ENCODE measurements at regions not wholly inside any gene's neighbourhood (a gene's known extent, or its start where the extent isn't known, plus 50 kb on each side); places are given as distances from the start of the nearest gene placed in this dataset.

GRCh38 chr5:6059137-6059800, 319.1 kb downstream of the MED10 start:
- intact Hi-C loops (cut with micrococcal nuclease): no loop called here
- H3K27ac Mint-ChIP-seq: no peak overlapping the region
- H3K4me3 Mint-ChIP-seq: no peak overlapping the region
- TF ChIP-seq, protein P1, sequence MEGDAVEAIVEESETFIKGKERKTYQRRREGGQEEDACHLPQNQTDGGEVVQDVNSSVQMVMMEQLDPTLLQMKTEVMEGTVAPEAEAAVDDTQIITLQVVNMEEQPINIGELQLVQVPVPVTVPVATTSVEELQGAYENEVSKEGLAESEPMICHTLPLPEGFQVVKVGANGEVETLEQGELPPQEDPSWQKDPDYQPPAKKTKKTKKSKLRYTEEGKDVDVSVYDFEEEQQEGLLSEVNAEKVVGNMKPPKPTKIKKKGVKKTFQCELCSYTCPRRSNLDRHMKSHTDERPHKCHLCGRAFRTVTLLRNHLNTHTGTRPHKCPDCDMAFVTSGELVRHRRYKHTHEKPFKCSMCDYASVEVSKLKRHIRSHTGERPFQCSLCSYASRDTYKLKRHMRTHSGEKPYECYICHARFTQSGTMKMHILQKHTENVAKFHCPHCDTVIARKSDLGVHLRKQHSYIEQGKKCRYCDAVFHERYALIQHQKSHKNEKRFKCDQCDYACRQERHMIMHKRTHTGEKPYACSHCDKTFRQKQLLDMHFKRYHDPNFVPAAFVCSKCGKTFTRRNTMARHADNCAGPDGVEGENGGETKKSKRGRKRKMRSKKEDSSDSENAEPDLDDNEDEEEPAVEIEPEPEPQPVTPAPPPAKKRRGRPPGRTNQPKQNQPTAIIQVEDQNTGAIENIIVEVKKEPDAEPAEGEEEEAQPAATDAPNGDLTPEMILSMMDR (IDR thresholded peaks at IDR 0.05): no peak
- peaks cover 3% of the 10 kb centered on the region for H3K27me3 Mint-ChIP-seq
- DNase-seq (no peak), ATAC-seq (no peak)
- ChIA-PET CTCF (no interaction called here), POLR2A (no interaction called here)
- H3K9me3 Mint-ChIP-seq: no peaks in the 10 kb centered on the region
- no peaks in the 10 kb centered on the region for H3K36me3 Mint-ChIP-seq (ENCODE audit: low read depth)
- H3K4me1 Mint-ChIP-seq (ENCODE audit: low read depth): no peaks in the 10 kb centered on the region

DNA sequence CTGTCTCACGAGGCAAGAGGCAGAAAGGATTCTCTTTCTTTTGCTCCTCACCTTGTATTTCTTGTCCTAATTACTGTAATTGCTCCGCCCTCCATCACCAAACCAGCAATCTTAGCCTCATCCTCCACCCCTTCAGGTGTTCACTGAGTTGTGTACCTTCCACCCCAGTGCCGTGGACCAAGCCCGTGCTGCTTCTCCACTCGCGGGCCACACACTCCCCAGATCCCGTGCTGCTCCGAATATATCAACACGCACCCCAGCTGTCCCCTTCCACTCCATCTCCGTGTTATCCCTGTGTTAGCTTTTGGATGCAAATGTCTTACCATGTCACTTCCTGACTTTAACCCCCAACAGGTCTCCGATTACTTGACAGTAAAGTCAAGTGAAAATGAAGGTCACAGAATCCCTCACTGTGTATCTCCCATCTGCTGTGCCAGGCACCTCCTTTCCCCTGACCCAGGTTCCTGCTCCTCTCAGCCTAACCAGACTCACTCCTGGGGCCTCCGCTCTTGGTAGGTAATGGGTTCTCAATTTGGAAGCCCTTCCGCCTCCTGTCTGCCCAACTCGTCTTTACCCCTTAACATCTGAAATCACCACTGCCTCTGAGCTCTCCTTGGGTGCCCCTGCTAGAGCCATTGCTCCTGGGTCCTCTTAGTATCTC, 320.2 kb downstream of the MED10 start:
- no peaks in the 10 kb centered on the region for H3K36me3 Mint-ChIP-seq (ENCODE audit: low read depth)
- ChIA-PET CTCF (no interaction called here), POLR2A (no interaction called here)
- H3K27me3 Mint-ChIP-seq: peaks cover 3% of the 10 kb centered on the region
- H3K9me3 Mint-ChIP-seq: no peaks in the 10 kb centered on the region
- DNase-seq (no peak), ATAC-seq (no peak)
- TF ChIP-seq, protein P1 (IDR thresholded peaks at IDR 0.05): no peak
- no peaks in the 10 kb centered on the region for H3K4me1 Mint-ChIP-seq (ENCODE audit: low read depth)
- H3K27ac Mint-ChIP-seq: no peak overlapping the region
- no peak overlapping the region for H3K4me3 Mint-ChIP-seq
- intact Hi-C loops (cut with micrococcal nuclease): no loop called here

- DNase-seq (no peak), ATAC-seq (no peak)
- ChIA-PET CTCF (no interaction called here), POLR2A (no interaction called here)
- Mint-ChIP-seq H3K27me3 (peaks cover 2% of the 10 kb centered on the region), H3K27ac (no peak overlapping the region), H3K4me1 (ENCODE audit: low read depth) (no peaks in the 10 kb centered on the region), H3K4me3 (no peak overlapping the region), H3K9me3 (no peaks in the 10 kb centered on the region), H3K36me3 (ENCODE audit: low read depth) (no peaks in the 10 kb centered on the region)
- intact Hi-C loops (cut with micrococcal nuclease): no loop called here
- TF ChIP-seq, protein P1 (IDR thresholded peaks at IDR 0.05): no peak
These were observed 322.1 kb downstream of the MED10 start for GRCh38 chr5:6056280-6056679.

DNA sequence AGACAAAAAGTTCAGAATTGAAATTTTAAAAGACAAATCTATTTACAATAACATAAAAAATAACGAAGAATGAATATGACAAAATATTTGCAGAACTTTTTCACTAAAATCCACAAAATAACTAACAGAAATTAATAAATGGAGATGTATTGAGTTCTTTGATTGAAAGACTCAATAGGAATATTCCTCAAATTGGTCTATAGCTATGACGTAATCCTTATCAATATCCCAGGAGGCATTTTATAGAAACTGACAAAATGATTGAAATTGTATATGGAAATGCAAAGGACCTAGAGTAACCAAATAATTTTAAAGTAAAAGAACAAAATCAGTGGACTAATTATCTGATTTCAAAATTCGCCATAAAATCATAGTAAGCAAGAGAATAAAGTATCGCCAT, 328.7 kb downstream of the MED10 start:
- CTCF ChIA-PET: no interaction called here
- no peaks in the 10 kb centered on the region for H3K36me3 Mint-ChIP-seq (ENCODE audit: low read depth)
- no peak overlapping the region for H3K4me3 Mint-ChIP-seq
- H3K27ac Mint-ChIP-seq: no peak overlapping the region
- H3K27me3 Mint-ChIP-seq: peaks cover 2% of the 10 kb centered on the region
- DNase-seq: no peak
- intact Hi-C loops (cut with micrococcal nuclease): no loop called here
- no peaks in the 10 kb centered on the region for H3K4me1 Mint-ChIP-seq (ENCODE audit: low read depth)
- TF ChIP-seq, protein P1 (IDR thresholded peaks at IDR 0.05): no peak
- ATAC-seq: no peak
- no peaks in the 10 kb centered on the region for H3K9me3 Mint-ChIP-seq
- POLR2A ChIA-PET: no interaction called here

GRCh38 chr5:6048746-6049145, 329.6 kb downstream of the MED10 start:
- H3K27ac Mint-ChIP-seq: no peak overlapping the region
- no peaks in the 10 kb centered on the region for H3K9me3 Mint-ChIP-seq
- TF ChIP-seq, protein P1 (IDR thresholded peaks at IDR 0.05): no peak
- peaks cover 2% of the 10 kb centered on the region for H3K27me3 Mint-ChIP-seq
- no peak overlapping the region for H3K4me3 Mint-ChIP-seq
- H3K4me1 Mint-ChIP-seq (ENCODE audit: low read depth): no peaks in the 10 kb centered on the region
- no peaks in the 10 kb centered on the region for H3K36me3 Mint-ChIP-seq (ENCODE audit: low read depth)
- ChIA-PET CTCF (no interaction called here), POLR2A (no interaction called here)
- DNase-seq (no peak), ATAC-seq (no peak)
- intact Hi-C loops (cut with micrococcal nuclease): no loop called here

Data from activated CD8-positive, alpha-beta T cell treated with anti-CD3 and anti-CD28 coated beads for 36 hours (primary cell).